ENCODE measurements at regions not wholly inside any gene's neighbourhood (a gene's known extent, or its start where the extent isn't known, plus 50 kb on each side); places are given as distances from the start of the nearest gene placed in this dataset.
"Not testable (repeated sequence)": the region's sequence is repeated elsewhere in the genome, so short reads cannot be mapped to it uniquely, and the experiment has no call there.

GRCh38 chr13:44651209-44651608 is 75.1 kb upstream of the TSC22D1 start:
- DNase-seq: no peak

GRCh38 chr13:44649834-44650233 is 73.7 kb upstream of the TSC22D1 start:
- no peak for DNase-seq

GRCh38 chr13:44649104-44649428 is 72.9 kb upstream of the TSC22D1 start:
- DNase-seq: no peak

GRCh38 chr13:44648392-44649103 is 72.4 kb upstream of the TSC22D1 start:
- no peak for DNase-seq

- DNase-seq: not testable (repeated sequence)
Observed at GRCh38 chr13:44647560-44647959, 71.4 kb upstream of the TSC22D1 start.

GRCh38 chr13:44646044-44646443 is 69.9 kb upstream of the TSC22D1 start:
- no peak for DNase-seq

GRCh38 chr13:44643256-44643655 is 67.1 kb upstream of the TSC22D1 start:
- DNase-seq: no peak

GRCh38 chr13:44637581-44637980 is 61.5 kb upstream of the TSC22D1 start:
- DNase-seq: no peak

- no peak for DNase-seq
Observed at GRCh38 chr13:44629465-44630183, 53.5 kb upstream of the TSC22D1 start.

GRCh38 chr13:44628826-44629225 is 52.7 kb upstream of the TSC22D1 start:
- not testable (repeated sequence) for DNase-seq

- no peak for DNase-seq
Observed at GRCh38 chr13:44627441-44627840, 51.3 kb upstream of the TSC22D1 start.

GRCh38 chr13:44626176-44626575 is 50.0 kb upstream of the TSC22D1 start:
- DNase-seq: no peak
